ENCODE measurements at regions not wholly inside any gene's neighbourhood (a gene's known extent, or its start where the extent isn't known, plus 50 kb on each side); places are given as distances from the start of the nearest gene placed in this dataset.

GRCh38 chr6:2454180-2454579 lies 208.8 kb upstream of the GMDS start:
- no peak for DNase-seq

- DNase-seq: no peak
These were observed 205.1 kb upstream of the GMDS start for GRCh38 chr6:2450546-2450945.

GRCh38 chr6:2449572-2449940 lies 204.2 kb upstream of the GMDS start:
- no peak for DNase-seq

- DNase-seq: peak; percentile 11
These were observed 203.6 kb upstream of the GMDS start for GRCh38 chr6:2448826-2449571.

- DNase-seq: no peak
These were observed 202.5 kb upstream of the GMDS start for GRCh38 chr6:2447931-2448330.

- no peak for DNase-seq
These were observed 202.0 kb upstream of the GMDS start for GRCh38 chr6:2447318-2447920.

- DNase-seq: no peak
These were observed 196.4 kb upstream of the GMDS start for GRCh38 chr6:2441601-2442475.

GRCh38 chr6:2440516-2440915 lies 195.1 kb upstream of the GMDS start:
- no peak for DNase-seq

GRCh38 chr6:2439632-2440031 lies 194.2 kb upstream of the GMDS start:
- no peak for DNase-seq

- no peak for DNase-seq
These were observed 193.7 kb upstream of the GMDS start for GRCh38 chr6:2439082-2439481.

- no peak for DNase-seq
These were observed 191.2 kb upstream of the GMDS start for GRCh38 chr6:2436410-2437154.

GRCh38 chr6:2435323-2435722 lies 189.9 kb upstream of the GMDS start:
- no peak for DNase-seq

GRCh38 chr6:2434912-2435311 lies 189.5 kb upstream of the GMDS start:
- DNase-seq: no peak

- no peak for DNase-seq
These were observed 188.7 kb upstream of the GMDS start for GRCh38 chr6:2434116-2434515.

GRCh38 chr6:2433711-2434110 lies 188.3 kb upstream of the GMDS start:
- no peak for DNase-seq

GRCh38 chr6:2433266-2433665 lies 187.9 kb upstream of the GMDS start:
- no peak for DNase-seq

GRCh38 chr6:2432292-2432691 lies 186.9 kb upstream of the GMDS start:
- no peak for DNase-seq

GRCh38 chr6:2430612-2431011 lies 185.2 kb upstream of the GMDS start:
- no peak for DNase-seq

- DNase-seq: no peak
These were observed 184.1 kb upstream of the GMDS start for GRCh38 chr6:2429460-2429859.

GRCh38 chr6:2429032-2429431 lies 183.6 kb upstream of the GMDS start:
- no peak for DNase-seq

- DNase-seq: no peak
These were observed 181.3 kb upstream of the GMDS start for GRCh38 chr6:2426561-2427340.

- DNase-seq: no peak
These were observed 170.8 kb upstream of the GMDS start for GRCh38 chr6:2416128-2416712.

Data from CD4-positive, alpha-beta T cell treated with Interleukin-17A for 1 hour (primary cell).